GM10248 (cell line): ENCODE measurements at regions not wholly inside any gene's neighbourhood (a gene's known extent, or its start where the extent isn't known, plus 50 kb on each side); places are given as distances from the start of the nearest gene placed in this dataset.

Source experiments
- CTCF ChIA-PET: fragments of 300-600 bp; sonication (Branson Sonifier 250); formaldehyde crosslinking; extraction: SDS; loops from one replicate; lab custom pipeline; 2021; ENCODE audit warnings: antibody characterized with exemption; lab: Yijun Ruan, JAX
- POLR2A ChIA-PET: fragments of 350-650 bp; sonication (Branson Sonifier 250); formaldehyde crosslinking; extraction: SDS; loops from one replicate; lab custom pipeline; 2020; ENCODE audit warnings: antibody characterized with exemption; lab: Yijun Ruan, JAX
- DNase-seq: peaks from one replicate; pipeline ENCODE4 v3.0.0; 2012; ENCODE audit errors: extremely low spot score
- CTCF ChIP-seq: IDR thresholded peaks from 2 replicates; pipeline ENCODE4 v1.5.1; 2012; ENCODE audit warnings: mild to moderate bottlenecking, low read depth; ENCODE audit errors: extremely low read depth, missing control alignments, control extremely low read depth

- CTCF ChIA-PET: interaction anchor here (1.6 kb wide), 1 partner anchor 10 kb away, joined by 5 read pairs; no protein-coding TSS in a partner anchor
- POLR2A ChIA-PET: no interaction called here
- TF ChIP-seq CTCF: no peak
- DNase-seq: no peak
Observed at GRCh38 chr15:52936489-52936888, 146.4 kb upstream of the ONECUT1 start.

- DNase-seq: no peak
- CTCF ChIA-PET: no interaction called here
- POLR2A ChIA-PET: no interaction called here
- TF ChIP-seq CTCF: no peak
Observed at GRCh38 chr15:52925130-52925529, 135.0 kb upstream of the ONECUT1 start.

- DNase-seq: no peak
- ChIA-PET POLR2A (no interaction called here), CTCF (no interaction called here)
- no peak for TF ChIP-seq CTCF
Observed at GRCh38 chr15:52924630-52925029, 134.5 kb upstream of the ONECUT1 start.

- POLR2A ChIA-PET: no interaction called here
- no peak for TF ChIP-seq CTCF
- no peak for DNase-seq
- CTCF ChIA-PET: no interaction called here
Observed at GRCh38 chr15:52923626-52924025, 133.5 kb upstream of the ONECUT1 start.

- TF ChIP-seq CTCF: no peak
- ChIA-PET CTCF (no interaction called here), POLR2A (no interaction called here)
- DNase-seq: no peak
Observed at GRCh38 chr15:52922871-52923270, 132.7 kb upstream of the ONECUT1 start.

GRCh38 chr15:52912172-52912571 lies 122.0 kb upstream of the ONECUT1 start:
- ChIA-PET CTCF (interaction anchor here (1.0 kb wide), 1 partner anchor 69 kb away, joined by 3 read pairs; no protein-coding TSS in a partner anchor), POLR2A (no interaction called here)
- DNase-seq: no peak
- TF ChIP-seq CTCF: no peak

- no peak for DNase-seq
- CTCF ChIA-PET: no interaction called here
- POLR2A ChIA-PET: no interaction called here
- no peak for TF ChIP-seq CTCF
Observed at GRCh38 chr15:52893338-52893737, 103.2 kb upstream of the ONECUT1 start.
